B cell (primary cell): ENCODE measurements at regions not wholly inside any gene's neighbourhood (a gene's known extent, or its start where the extent isn't known, plus 50 kb on each side); places are given as distances from the start of the nearest gene placed in this dataset.

Experiments
- ATAC-seq: fragments of 200-7000 bp; cut with Tn5 transposase; one replicate; pipeline ENCODE4 v1.10.0; 2021; ENCODE audit warnings: low read depth, mild to moderate bottlenecking, moderate number of reproducible peaks, moderate library complexity
- CTCF ChIA-PET: fragments of 350-600 bp; sonication (Branson Sonifier 250); formaldehyde crosslinking; loops from one replicate; lab custom pipeline; 2021; ENCODE audit warnings: antibody characterized with exemption, inconsistent platforms; lab: Charles Lee
- POLR2A ChIA-PET: fragments of 350-600 bp; sonication (Branson Sonifier 250); formaldehyde crosslinking; loops from one replicate; lab custom pipeline; 2021; ENCODE audit warnings: antibody characterized with exemption; lab: Charles Lee
- DNase-seq: peaks from one replicate; pipeline ENCODE4 v3.0.0; 2013
- H2AFZ ChIP-seq: 2 replicates; pipeline ENCODE4 v1.6.1; 2012; ENCODE audit warnings: mild to moderate bottlenecking, low read depth, low read length; ENCODE audit not compliant: insufficient read depth, poor library complexity, severe bottlenecking
- H3K27ac ChIP-seq, 2 donors: 1 replicate in 1 of 2; 2 replicates in 1 of 2; pipeline ENCODE4 v1.5.1; 2012 to 2013; ENCODE audit warnings: low read length in 2 of 2, mild to moderate bottlenecking in 2 of 2, moderate library complexity in 1 of 2
- H3K27me3 ChIP-seq, 4 experiments: fragments of 200-600 bp in 1 of 4; sonication (generic) in 1 of 4; replicated peaks in 1 of 4; 1 replicate in 2 of 4; 2 replicates in 2 of 4; pipeline versions ENCODE4 v1.6.1 to v1.7.0; 2013 to 2016; ENCODE audit warnings: low read length in 3 of 4, mild to moderate bottlenecking in 2 of 4, mixed read lengths in 1 of 4, moderate library complexity in 1 of 4; ENCODE audit not compliant: insufficient read depth in 4 of 4, control insufficient read depth in 3 of 4; ENCODE audit errors: control extremely low read depth in 1 of 4
- H3K36me3 ChIP-seq, 2 experiments: replicated peaks in 1 of 2; 1 replicate in 1 of 2; 2 replicates in 1 of 2; pipeline versions ENCODE4 v1.6.1 to v1.7.1; 2013; ENCODE audit warnings: low read length in 1 of 2; ENCODE audit not compliant: insufficient read depth in 2 of 2, control insufficient read depth in 1 of 2; ENCODE audit errors: control extremely low read depth in 1 of 2, extremely low read depth in 1 of 2
- H3K4me1 ChIP-seq, 2 donors: fragments of 200-600 bp in 1 of 2; sonication (generic) in 1 of 2; 1 replicate in 1 of 2; 2 replicates in 1 of 2; pipeline versions ENCODE4 v1.5.1 to v1.6.1; 2013 to 2017; ENCODE audit warnings: low read length in 2 of 2; ENCODE audit not compliant: control insufficient read depth in 2 of 2, insufficient read depth in 2 of 2
- H3K4me2 ChIP-seq: replicated peaks from 2 replicates; pipeline ENCODE3; 2012; ENCODE audit warnings: mild to moderate bottlenecking, low read depth, low read length; ENCODE audit not compliant: poor library complexity, severe bottlenecking
- H3K4me3 ChIP-seq, 5 experiments: fragments of 200-600 bp in 1 of 5; sonication (generic) in 1 of 5; 1 replicate in 3 of 5; 2 replicates in 2 of 5; pipeline versions ENCODE4 v1.5.1 to v1.7.0; 2011 to 2016; ENCODE audit warnings: low read length in 4 of 5, mild to moderate bottlenecking in 4 of 5, low read depth in 2 of 5, control low read depth in 1 of 5, moderate library complexity in 1 of 5; ENCODE audit not compliant: insufficient read depth in 1 of 5; ENCODE audit errors: control extremely low read depth in 1 of 5, extremely low read depth in 1 of 5
- H3K79me2 ChIP-seq: fragments of 200-600 bp; sonication (generic); one replicate; pipeline ENCODE4 v1.6.0; 2016; ENCODE audit warnings: low read length; ENCODE audit not compliant: control insufficient read depth, insufficient read depth
- H3K9ac ChIP-seq: fragments of 200-600 bp; sonication (generic); 2 replicates; pipeline ENCODE4 v1.6.1; 2017; ENCODE audit warnings: mild to moderate bottlenecking, low read length, moderate library complexity
- H3K9me3 ChIP-seq, 3 donors: one replicate each; pipeline versions ENCODE4 v1.6.1 to v1.7.1; 2013; ENCODE audit warnings: low read length in 2 of 3; ENCODE audit not compliant: control insufficient read depth in 2 of 3, insufficient read depth in 1 of 3; ENCODE audit errors: control extremely low read depth in 1 of 3
- H4K20me1 ChIP-seq: 2 replicates; pipeline ENCODE4 v1.6.0; 2012; ENCODE audit warnings: mild to moderate bottlenecking, low read length; ENCODE audit not compliant: insufficient read depth, control insufficient read depth, poor library complexity, severe bottlenecking
- H3K27ac Mint-ChIP-seq: one replicate; pipeline ENCODE4 v1.8.0; 2021; ENCODE audit warnings: mixed read lengths
- H3K27me3 Mint-ChIP-seq: one replicate; pipeline ENCODE4 v1.8.0; 2021; ENCODE audit warnings: mixed read lengths
- H3K4me1 Mint-ChIP-seq: one replicate; pipeline ENCODE4 v1.8.0; 2021; ENCODE audit warnings: mixed read lengths
- H3K4me3 Mint-ChIP-seq: one replicate; pipeline ENCODE4 v1.8.0; 2021; ENCODE audit warnings: mixed read lengths
- H3K9me3 Mint-ChIP-seq: one replicate; pipeline ENCODE4 v1.8.0; 2022; ENCODE audit warnings: mixed read lengths; ENCODE audit not compliant: insufficient read depth
- EZH2 ChIP-seq: IDR thresholded peaks from 2 replicates; pipeline ENCODE4 v1.6.1; 2012; ENCODE audit warnings: borderline replicate concordance, low read depth, mild to moderate bottlenecking, moderate library complexity, low read length; ENCODE audit not compliant: insufficient read depth, poor library complexity, severe bottlenecking
- WGBS: methylation state at CpG from one replicate; pipeline ENCODE4 v1.1.5; 2013; ENCODE audit warnings: missing lambda C conversion rate; ENCODE audit not compliant: insufficient coverage; 5-methylcytosine and 5-hydroxymethylcytosine counted together
- intact Hi-C: fragments of 100-400 bp; cut with micrococcal nuclease; formaldehyde crosslinking; loops from one replicate; pipeline ENCODE4 v1.10.0; 2022
- TF ChIP-seq, protein P1 (sequence below): fragments of 200-600 bp; IDR thresholded peaks from one replicate; pipeline ENCODE4 v1.8.0; 2022; ENCODE audit warnings: antibody characterized with exemption, mild to moderate bottlenecking

DNA sequence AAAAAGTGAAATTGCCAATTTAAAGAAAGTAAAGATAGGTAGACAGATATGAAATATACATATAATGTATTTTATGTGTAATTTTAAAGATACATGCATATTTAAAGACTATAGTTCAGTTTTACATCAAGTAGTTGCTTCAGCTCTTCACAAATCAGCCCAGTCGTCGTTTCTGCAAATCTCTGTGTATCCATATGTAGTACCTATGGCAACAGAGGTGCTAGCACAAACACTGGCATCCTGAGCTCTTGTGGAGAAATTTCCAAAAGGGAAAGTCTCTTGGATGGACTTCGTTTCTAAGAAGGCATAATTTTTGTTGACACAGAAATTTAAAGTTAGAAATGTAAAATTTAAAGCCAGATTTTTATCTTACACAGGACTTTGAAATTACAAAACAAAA is 1284.7 kb downstream of the ROBO1 start:
- Mint-ChIP-seq H3K9me3 (no peaks in the 10 kb centered on the region), H3K27me3 (no peaks in the 10 kb centered on the region), H3K27ac (no peak overlapping the region), H3K4me1 (no peaks in the 10 kb centered on the region), H3K4me3 (no peak overlapping the region)
- Histone ChIP-seq H4K20me1 (no peaks in the 10 kb centered on the region), H3K27ac (no peak overlapping the region), H3K27me3 (no peaks in the 10 kb centered on the region), H3K79me2 (no peaks in the 10 kb centered on the region), H3K4me2 (no peak overlapping the region), H3K4me1 (no peaks in the 10 kb centered on the region), H3K36me3 (no peaks in the 10 kb centered on the region), H2AFZ (no peak overlapping the region), H3K9me3 (peaks cover 0 to 10% (median 0%) of the 10 kb centered on the region in 3 donors), H3K4me3 (no peak overlapping the region), H3K9ac (no peak overlapping the region)
- ChIA-PET POLR2A (no interaction called here), CTCF (no interaction called here)
- no peak for ATAC-seq
- 82% methylated on average over 3 of the region's 3 CpGs for WGBS
- no peak for DNase-seq
- intact Hi-C loops, result no loop called here
- TF ChIP-seq, protein P1, sequence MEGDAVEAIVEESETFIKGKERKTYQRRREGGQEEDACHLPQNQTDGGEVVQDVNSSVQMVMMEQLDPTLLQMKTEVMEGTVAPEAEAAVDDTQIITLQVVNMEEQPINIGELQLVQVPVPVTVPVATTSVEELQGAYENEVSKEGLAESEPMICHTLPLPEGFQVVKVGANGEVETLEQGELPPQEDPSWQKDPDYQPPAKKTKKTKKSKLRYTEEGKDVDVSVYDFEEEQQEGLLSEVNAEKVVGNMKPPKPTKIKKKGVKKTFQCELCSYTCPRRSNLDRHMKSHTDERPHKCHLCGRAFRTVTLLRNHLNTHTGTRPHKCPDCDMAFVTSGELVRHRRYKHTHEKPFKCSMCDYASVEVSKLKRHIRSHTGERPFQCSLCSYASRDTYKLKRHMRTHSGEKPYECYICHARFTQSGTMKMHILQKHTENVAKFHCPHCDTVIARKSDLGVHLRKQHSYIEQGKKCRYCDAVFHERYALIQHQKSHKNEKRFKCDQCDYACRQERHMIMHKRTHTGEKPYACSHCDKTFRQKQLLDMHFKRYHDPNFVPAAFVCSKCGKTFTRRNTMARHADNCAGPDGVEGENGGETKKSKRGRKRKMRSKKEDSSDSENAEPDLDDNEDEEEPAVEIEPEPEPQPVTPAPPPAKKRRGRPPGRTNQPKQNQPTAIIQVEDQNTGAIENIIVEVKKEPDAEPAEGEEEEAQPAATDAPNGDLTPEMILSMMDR, result no peak
- no peak for TF ChIP-seq EZH2

DNA sequence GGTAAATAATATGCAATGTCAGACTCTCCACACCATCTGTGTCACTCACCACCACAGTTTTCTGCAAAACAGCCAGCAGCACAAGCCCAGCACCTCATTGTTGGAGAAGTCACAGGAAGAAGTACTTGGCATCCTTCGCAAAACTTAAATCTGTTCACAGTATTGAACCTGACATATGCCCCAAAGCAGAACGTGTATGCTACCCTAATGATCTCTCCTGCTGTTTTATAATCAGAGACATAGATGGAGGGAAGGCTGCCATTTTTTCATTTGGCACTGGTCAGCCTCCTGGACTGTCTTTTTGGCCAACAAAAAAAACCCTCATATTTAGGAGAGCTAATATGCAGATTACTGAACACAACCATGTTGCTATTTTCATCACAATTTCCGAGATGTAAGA is 1272.9 kb downstream of the ROBO1 start:
- Histone ChIP-seq H4K20me1 (no peaks in the 10 kb centered on the region), H3K9ac (no peak overlapping the region), H3K27me3 (no peaks in the 10 kb centered on the region), H3K27ac (no peak overlapping the region), H3K4me3 (no peak overlapping the region), H3K79me2 (no peaks in the 10 kb centered on the region), H2AFZ (no peak overlapping the region), H3K4me2 (no peak overlapping the region), H3K9me3 (no peaks in the 10 kb centered on the region), H3K36me3 (no peaks in the 10 kb centered on the region), H3K4me1 (no peaks in the 10 kb centered on the region)
- WGBS, result no CpG with 5 or more reads among the region's 3 CpGs
- DNase-seq, result no peak
- intact Hi-C loops, result no loop called here
- ChIA-PET POLR2A (no interaction called here), CTCF (no interaction called here)
- no peak for TF ChIP-seq EZH2
- TF ChIP-seq, protein P1, result no peak
- no peak overlapping the region for H3K4me3 Mint-ChIP-seq
- H3K27me3 Mint-ChIP-seq, result no peaks in the 10 kb centered on the region
- ATAC-seq, result no peak
- H3K27ac Mint-ChIP-seq, result no peak overlapping the region
- H3K9me3 Mint-ChIP-seq, result no peaks in the 10 kb centered on the region
- no peaks in the 10 kb centered on the region for H3K4me1 Mint-ChIP-seq
